HCT116 (cell line): ENCODE measurements at regions not wholly inside any gene's neighbourhood (a gene's known extent, or its start where the extent isn't known, plus 50 kb on each side); places are given as distances from the start of the nearest gene placed in this dataset.

ENCODE experiments used
- ATAC-seq: fragments of 200-7000 bp; cut with Tn5 transposase; 2 replicates; pipeline ENCODE4 v1.9.1; 2020; ENCODE audit warnings: mild to moderate bottlenecking, moderate library complexity
- BruUV-seq: library from RNA; stranded (reverse); fragments of 400-500 nt; replicated peaks from 2 replicates; lab custom pipeline; 2021; lab: Mats Ljungman, UMichigan
- CTCF ChIA-PET: fragments of 300-600 bp; sonication (Branson Sonifier 250); formaldehyde crosslinking; loops from one replicate; lab custom pipeline; 2021; ENCODE audit warnings: antibody characterized with exemption; lab: Charles Lee
- POLR2A ChIA-PET: fragments of 300-600, 350-600 bp; sonication (Branson Sonifier 250); formaldehyde crosslinking; loops from one replicate; lab custom pipeline; 2021; ENCODE audit warnings: antibody characterized with exemption; lab: Charles Lee
- RAD21 ChIA-PET, 2 experiments: fragments of 300-600 bp; sonication (Branson Sonifier 250); formaldehyde crosslinking; loops; one replicate each; lab custom pipeline; 2023; ENCODE audit warnings: low total read pairs in 2 of 2; ENCODE audit not compliant: uncharacterized antibody in 2 of 2, unreplicated experiment in 2 of 2, low non-redundant PET in 1 of 2; lab: Charles Lee
- DNase-seq: peaks from one replicate; pipeline ENCODE4 v3.0.0-alpha.2; 2010; ENCODE audit warnings: low read depth, low spot score
- H2AFZ ChIP-seq: fragments of 200-600 bp; shearing (Covaris generic), sonication (generic); 2 replicates; pipeline ENCODE4 v1.6.1; 2017; ENCODE audit warnings: low read depth, mixed run types, mixed read lengths, antibody characterized with exemption, low read length; ENCODE audit not compliant: poor library complexity, severe bottlenecking
- H3K27ac ChIP-seq: 2 replicates; pipeline ENCODE4 v1.5.1; 2012; ENCODE audit warnings: low read depth, low read length
- H3K27me3 ChIP-seq: fragments of 200-600 bp; sonication (generic); 2 replicates; pipeline ENCODE4 v1.6.1; 2016; ENCODE audit warnings: mixed run types, low read length, mixed read lengths; ENCODE audit not compliant: insufficient read depth
- H3K36me3 ChIP-seq, 2 experiments: fragments of 200-500 bp in 1 of 2; fragments of 200-600 bp in 1 of 2; sonication (Bioruptor generic) in 1 of 2; sonication (generic) in 1 of 2; 2 replicates each; pipeline versions ENCODE4 v1.5.1 to v1.6.1; 2014 to 2016; ENCODE audit warnings: low read length in 2 of 2, inconsistent platforms in 1 of 2, mixed read lengths in 1 of 2, mixed run types in 1 of 2; ENCODE audit not compliant: insufficient read depth in 2 of 2, control insufficient read depth in 1 of 2
- H3K4me1 ChIP-seq, 2 experiments: fragments of 200-600 bp in 1 of 2; sonication (generic) in 1 of 2; 2 replicates each; pipeline versions ENCODE4 v1.5.1 to v1.6.1; 2012 to 2017; ENCODE audit warnings: low read length in 2 of 2, inconsistent platforms in 1 of 2, mild to moderate bottlenecking in 1 of 2, mixed read lengths in 1 of 2, mixed run types in 1 of 2, moderate library complexity in 1 of 2; ENCODE audit not compliant: insufficient read depth in 2 of 2, control insufficient read depth in 1 of 2
- H3K4me2 ChIP-seq: fragments of 200-600 bp; sonication (generic); 2 replicates; pipeline ENCODE4 v1.6.1; 2017; ENCODE audit warnings: mixed run types, low read length, mixed read lengths
- H3K4me3 ChIP-seq, 2 experiments: fragments of 200-600 bp in 1 of 2; sonication (generic) in 1 of 2; replicated peaks in 1 of 2; 2 replicates each; pipeline ENCODE4 v1.5.1; 2011 to 2016; ENCODE audit warnings: low read length in 2 of 2, control low read depth in 1 of 2, low read depth in 1 of 2, mild to moderate bottlenecking in 1 of 2, mixed read lengths in 1 of 2, mixed run types in 1 of 2
- H3K79me2 ChIP-seq: fragments of 200-600 bp; sonication (generic); 2 replicates; pipeline ENCODE4 v1.6.1; 2017; ENCODE audit warnings: mild to moderate bottlenecking, mixed run types, low read length, moderate library complexity, mixed read lengths; ENCODE audit not compliant: insufficient read depth
- H3K9ac ChIP-seq: fragments of 200-600 bp; sonication (generic); 2 replicates; pipeline ENCODE4 v1.6.1; 2016; ENCODE audit warnings: low read length, mixed read lengths
- H3K9me2 ChIP-seq: fragments of 200-600 bp; sonication (generic), shearing (Covaris generic); 2 replicates; pipeline ENCODE4 v1.6.1; 2017; ENCODE audit warnings: mixed run types, mild to moderate bottlenecking, moderate library complexity; ENCODE audit not compliant: insufficient read depth
- H3K9me3 ChIP-seq, 2 experiments: fragments of 200-500 bp in 1 of 2; fragments of 200-600 bp in 1 of 2; sonication (Bioruptor generic) in 1 of 2; sonication (generic) in 1 of 2; 2 replicates each; pipeline ENCODE4 v1.6.1; 2014 to 2017; ENCODE audit warnings: low read length in 2 of 2, mixed read lengths in 2 of 2, inconsistent platforms in 1 of 2, low read depth in 1 of 2, mild to moderate bottlenecking in 1 of 2, mixed run types in 1 of 2, moderate library complexity in 1 of 2; ENCODE audit not compliant: control insufficient read depth in 1 of 2, insufficient read depth in 1 of 2
- H4K20me1 ChIP-seq: fragments of 200-600 bp; sonication (generic), shearing (Covaris generic); 2 replicates; pipeline ENCODE4 v1.6.1; 2017; ENCODE audit warnings: mixed run types, mild to moderate bottlenecking, moderate library complexity; ENCODE audit not compliant: insufficient read depth
- CBX3 ChIP-seq: IDR thresholded peaks from 2 replicates; pipeline ENCODE4 v1.6.1; 2012; ENCODE audit warnings: low read depth
- CEBPB ChIP-seq: IDR thresholded peaks from 2 replicates; pipeline ENCODE4 v1.6.1; 2012; ENCODE audit warnings: low read depth
- ELF1 ChIP-seq: IDR thresholded peaks from 2 replicates; pipeline ENCODE4 v1.6.1; 2012; ENCODE audit warnings: low read depth, borderline replicate concordance
- EZH2 ChIP-seq: fragments of 200-600 bp; sonication (generic); IDR thresholded peaks from 2 replicates; pipeline ENCODE4 v1.6.1; 2017; ENCODE audit warnings: antibody characterized with exemption, mixed run types
- EZH2phosphoT487 ChIP-seq: fragments of 200-600 bp; IDR thresholded peaks from 2 replicates; pipeline ENCODE4 v1.6.1; 2018; ENCODE audit warnings: antibody characterized with exemption, borderline replicate concordance
- POLR2A ChIP-seq: IDR thresholded peaks from 2 replicates; pipeline ENCODE4 v1.7.0; 2011; ENCODE audit warnings: borderline replicate concordance; ENCODE audit not compliant: insufficient read depth, insufficient read length; ENCODE audit errors: extremely low read depth
- RAD21 ChIP-seq: IDR thresholded peaks from 2 replicates; pipeline ENCODE4 v1.6.1; 2012; ENCODE audit warnings: low read depth, mild to moderate bottlenecking
- SIN3A ChIP-seq: IDR thresholded peaks from 2 replicates; pipeline ENCODE4 v1.6.1; 2012; ENCODE audit warnings: low read depth
- SP1 ChIP-seq: IDR thresholded peaks from 2 replicates; pipeline ENCODE4 v1.6.1; 2012; ENCODE audit warnings: low read depth
- TCF7L2 ChIP-seq: IDR thresholded peaks from 2 replicates; pipeline ENCODE4 v1.7.0; 2011; ENCODE audit warnings: borderline replicate concordance, inconsistent platforms; ENCODE audit not compliant: insufficient read depth, insufficient read length; ENCODE audit errors: extremely low read depth
- intact Hi-C: fragments of 100-400 bp; cut with micrococcal nuclease; formaldehyde crosslinking; loops from 2 replicates; pipeline ENCODE4 v1.10.0; 2022
- TF ChIP-seq, protein P1 (sequence below): IDR thresholded peaks from 2 replicates; pipeline ENCODE4 v1.6.1; 2011; ENCODE audit warnings: mild to moderate bottlenecking, low read length, moderate library complexity; ENCODE audit not compliant: insufficient replicate concordance; ENCODE audit errors: extremely low read depth
- TF ChIP-seq, protein P2 (sequence below): IDR thresholded peaks from 2 replicates; pipeline ENCODE4 v1.6.1; 2012
- TF ChIP-seq, protein P3 (sequence below), 3 experiments: fragments of 200-600 bp in 1 of 3; sonication (generic) in 1 of 3; IDR thresholded peaks in 2 of 3; conservative IDR thresholded peaks in 1 of 3; 2 replicates each; pipeline ENCODE4 v1.5.1; 2012 to 2017; ENCODE audit warnings: low read depth in 2 of 3, low read length in 2 of 3, antibody characterized with exemption in 1 of 3, borderline replicate concordance in 1 of 3, control low read depth in 1 of 3, mild to moderate bottlenecking in 1 of 3, mixed read lengths in 1 of 3, mixed run types in 1 of 3, moderate library complexity in 1 of 3; ENCODE audit not compliant: insufficient read depth in 1 of 3
- TF ChIP-seq, protein P4 (sequence below): IDR thresholded peaks from 2 replicates; pipeline ENCODE4 v1.6.1; 2012

DNA sequence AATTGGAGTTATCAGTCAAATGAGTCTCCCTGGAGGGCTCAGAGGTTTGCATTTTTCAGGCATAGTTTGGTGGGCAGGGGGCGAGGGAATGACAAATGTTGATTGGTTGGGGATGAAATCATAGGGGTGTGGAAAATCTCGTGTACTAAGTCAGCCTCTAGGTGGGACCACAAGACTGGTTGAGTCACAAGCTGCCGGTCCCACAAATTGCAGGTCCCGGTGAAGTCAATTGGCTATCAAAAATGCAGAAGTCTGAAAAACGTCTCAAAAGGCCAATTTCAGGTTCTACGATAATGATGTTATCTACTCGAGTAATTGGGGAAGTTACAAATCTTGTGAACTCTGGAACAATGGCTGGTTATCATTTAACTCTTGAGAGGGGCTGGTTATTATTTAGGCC, 98.8 kb upstream of the DHX15 start (continued):
- TF ChIP-seq, protein P1, sequence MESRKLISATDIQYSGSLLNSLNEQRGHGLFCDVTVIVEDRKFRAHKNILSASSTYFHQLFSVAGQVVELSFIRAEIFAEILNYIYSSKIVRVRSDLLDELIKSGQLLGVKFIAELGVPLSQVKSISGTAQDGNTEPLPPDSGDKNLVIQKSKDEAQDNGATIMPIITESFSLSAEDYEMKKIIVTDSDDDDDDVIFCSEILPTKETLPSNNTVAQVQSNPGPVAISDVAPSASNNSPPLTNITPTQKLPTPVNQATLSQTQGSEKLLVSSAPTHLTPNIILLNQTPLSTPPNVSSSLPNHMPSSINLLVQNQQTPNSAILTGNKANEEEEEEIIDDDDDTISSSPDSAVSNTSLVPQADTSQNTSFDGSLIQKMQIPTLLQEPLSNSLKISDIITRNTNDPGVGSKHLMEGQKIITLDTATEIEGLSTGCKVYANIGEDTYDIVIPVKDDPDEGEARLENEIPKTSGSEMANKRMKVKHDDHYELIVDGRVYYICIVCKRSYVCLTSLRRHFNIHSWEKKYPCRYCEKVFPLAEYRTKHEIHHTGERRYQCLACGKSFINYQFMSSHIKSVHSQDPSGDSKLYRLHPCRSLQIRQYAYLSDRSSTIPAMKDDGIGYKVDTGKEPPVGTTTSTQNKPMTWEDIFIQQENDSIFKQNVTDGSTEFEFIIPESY = no peak
- TF ChIP-seq, protein P2, sequence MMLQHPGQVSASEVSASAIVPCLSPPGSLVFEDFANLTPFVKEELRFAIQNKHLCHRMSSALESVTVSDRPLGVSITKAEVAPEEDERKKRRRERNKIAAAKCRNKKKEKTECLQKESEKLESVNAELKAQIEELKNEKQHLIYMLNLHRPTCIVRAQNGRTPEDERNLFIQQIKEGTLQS = no peak
- TF ChIP-seq CEBPB (no peak), SP1 (no peak), EZH2phosphoT487 (no peak), EZH2 (no peak), CBX3 (no peak), ELF1 (no peak), POLR2A (no peak)

DNA sequence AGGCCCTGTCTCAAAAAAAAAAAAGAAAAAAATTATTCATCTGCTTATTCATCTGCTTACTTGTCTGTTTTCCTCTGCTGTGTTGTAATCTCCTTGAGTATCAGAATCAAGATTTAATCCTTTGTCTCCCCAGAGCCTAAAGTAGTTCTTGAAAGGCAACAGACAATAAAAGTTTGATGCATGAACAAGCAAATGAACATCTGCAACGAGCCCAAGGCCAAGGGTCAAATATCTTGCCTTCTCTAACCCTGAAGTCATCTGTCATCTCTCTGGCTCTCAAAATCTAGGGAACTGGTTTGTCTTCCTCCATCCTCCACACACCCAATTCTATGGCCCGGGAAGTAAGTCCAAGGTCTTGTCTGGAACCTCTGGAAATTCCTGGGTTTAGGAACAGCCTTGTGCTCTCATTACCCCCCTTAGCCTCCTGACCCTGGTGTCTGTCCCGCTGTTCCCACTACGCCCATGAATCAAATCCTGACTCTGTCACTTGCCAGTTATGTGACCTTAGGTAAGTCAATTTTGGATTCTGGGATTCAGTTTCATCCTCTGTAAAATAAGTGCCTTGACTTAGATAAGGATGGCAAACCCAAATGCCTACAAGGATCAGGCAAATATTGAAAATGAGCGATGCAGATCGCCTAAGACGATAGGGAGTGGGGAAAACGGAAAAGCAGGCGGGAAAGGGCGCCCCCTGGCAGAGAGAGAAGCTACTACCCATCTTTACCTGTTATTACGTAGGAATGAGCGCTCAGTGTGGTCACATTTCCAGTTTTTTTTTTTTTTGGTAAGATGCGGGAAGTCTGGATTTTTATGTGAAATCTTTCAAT, 102.7 kb upstream of the DHX15 start:
- POLR2A ChIA-PET = no interaction called here
- RAD21 ChIA-PET = interaction anchor here in 1 of 2 experiments (1.0 kb wide), 1 partner anchor 103 kb away, joined by 3 read pairs; the partner anchor contains the start of gene DHX15
- H3K9ac ChIP-seq = no peak overlapping the region
- BruUV-seq = no TSS peak
- H4K20me1 ChIP-seq = no peaks in the 10 kb centered on the region
- H3K27me3 ChIP-seq = peaks cover 9% of the 10 kb centered on the region; the same call in 1 of the 2 replicates
- no peaks in the 10 kb centered on the region for H3K36me3 ChIP-seq
- intact Hi-C loops = loop anchor here (1.0 to 2.0 kb wide), 3 partner anchors 102 to 214 kb away; partner anchors contain the start of gene DHX15
- TF ChIP-seq RAD21 (peak; percentile 82), TCF7L2 (no peak), SIN3A (no peak)
- TF ChIP-seq, protein P3, sequence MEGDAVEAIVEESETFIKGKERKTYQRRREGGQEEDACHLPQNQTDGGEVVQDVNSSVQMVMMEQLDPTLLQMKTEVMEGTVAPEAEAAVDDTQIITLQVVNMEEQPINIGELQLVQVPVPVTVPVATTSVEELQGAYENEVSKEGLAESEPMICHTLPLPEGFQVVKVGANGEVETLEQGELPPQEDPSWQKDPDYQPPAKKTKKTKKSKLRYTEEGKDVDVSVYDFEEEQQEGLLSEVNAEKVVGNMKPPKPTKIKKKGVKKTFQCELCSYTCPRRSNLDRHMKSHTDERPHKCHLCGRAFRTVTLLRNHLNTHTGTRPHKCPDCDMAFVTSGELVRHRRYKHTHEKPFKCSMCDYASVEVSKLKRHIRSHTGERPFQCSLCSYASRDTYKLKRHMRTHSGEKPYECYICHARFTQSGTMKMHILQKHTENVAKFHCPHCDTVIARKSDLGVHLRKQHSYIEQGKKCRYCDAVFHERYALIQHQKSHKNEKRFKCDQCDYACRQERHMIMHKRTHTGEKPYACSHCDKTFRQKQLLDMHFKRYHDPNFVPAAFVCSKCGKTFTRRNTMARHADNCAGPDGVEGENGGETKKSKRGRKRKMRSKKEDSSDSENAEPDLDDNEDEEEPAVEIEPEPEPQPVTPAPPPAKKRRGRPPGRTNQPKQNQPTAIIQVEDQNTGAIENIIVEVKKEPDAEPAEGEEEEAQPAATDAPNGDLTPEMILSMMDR (IDR thresholded peaks at IDR 0.05 in 2 of 3, conservative IDR thresholded peaks at IDR 0.05 in 1 of 3; ENCODE audit: borderline replicate concordance in 1 of 3, insufficient read depth in 1 of 3, low read depth in 2 of 3, low read length in 2 of 3) = peak; percentile 83 to 90 (median 83); a peak in 5 of 6 replicates
- TF ChIP-seq, protein P4, sequence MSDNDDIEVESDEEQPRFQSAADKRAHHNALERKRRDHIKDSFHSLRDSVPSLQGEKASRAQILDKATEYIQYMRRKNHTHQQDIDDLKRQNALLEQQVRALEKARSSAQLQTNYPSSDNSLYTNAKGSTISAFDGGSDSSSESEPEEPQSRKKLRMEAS = no peak
- TF ChIP-seq, all 23 proteins: peak for 2
- CTCF ChIA-PET = interaction anchor here (0.6 to 1.7 kb wide), 6 partner anchors 13 to 198 kb away, joined by 3 to 8 read pairs (median 3); no protein-coding TSS in a partner anchor
- Histone ChIP-seq H3K4me3 (peak overlapping the region in 1 of 2 experiments; percentile 12; a peak in 1 of 4 replicates), H3K9me3 (no peaks in the 10 kb centered on the region), H3K79me2 (no peaks in the 10 kb centered on the region), H3K4me1 (peaks cover 0 to 5% of the 10 kb centered on the region in 2 experiments; a peak in 1 of 4 replicates), H3K27ac (no peak overlapping the region), H2AFZ (peak overlapping the region; percentile 87), H3K4me2 (peak overlapping the region; percentile 49), H3K9me2 (no peaks in the 10 kb centered on the region)
- ATAC-seq = peak; percentile 95
- DNase-seq = peak; percentile 36
